AG04449 (cell line): ENCODE measurements at regions not wholly inside any gene's neighbourhood (a gene's known extent, or its start where the extent isn't known, plus 50 kb on each side); places are given as distances from the start of the nearest gene placed in this dataset.
"Not testable (repeated sequence)": the region's sequence is repeated elsewhere in the genome, so short reads cannot be mapped to it uniquely, and the experiment has no call there.

Experiments used
- CTCF ChIA-PET: fragments of 350-600 bp; formaldehyde crosslinking; extraction: SDS; loops from one replicate; lab custom pipeline; 2021; ENCODE audit warnings: antibody characterized with exemption; lab: Yijun Ruan, JAX
- POLR2A ChIA-PET: fragments of 400-600, 350-600 bp; formaldehyde crosslinking; extraction: SDS; loops from one replicate; lab custom pipeline; 2020; ENCODE audit warnings: antibody characterized with exemption, inconsistent platforms; lab: Yijun Ruan, JAX
- DNase-seq: peaks from one replicate; pipeline ENCODE4 v3.0.0-alpha.2; 2010; ENCODE audit warnings: low read depth, low spot score
- H3K4me3 ChIP-seq: 2 replicates; pipeline ENCODE4 v1.5.1; 2011; ENCODE audit warnings: low read depth, mild to moderate bottlenecking, control low read depth, low read length

GRCh38 chr3:75435794-75436400 is 228.2 kb upstream of the FRG2C start:
- POLR2A ChIA-PET, CTCF ChIA-PET, DNase-seq: not testable (repeated sequence)
- peak overlapping the region; percentile 62 for H3K4me3 ChIP-seq

GRCh38 chr3:75440986-75441385 is 223.1 kb upstream of the FRG2C start:
- DNase-seq, POLR2A ChIA-PET, H3K4me3 ChIP-seq, CTCF ChIA-PET: not testable (repeated sequence)

GRCh38 chr3:75444634-75445033 is 219.5 kb upstream of the FRG2C start:
- H3K4me3 ChIP-seq, CTCF ChIA-PET, DNase-seq, POLR2A ChIA-PET: not testable (repeated sequence)

- H3K4me3 ChIP-seq, CTCF ChIA-PET, POLR2A ChIA-PET, DNase-seq: not testable (repeated sequence)
Observed at GRCh38 chr3:75445234-75445633, 218.9 kb upstream of the FRG2C start.

- H3K4me3 ChIP-seq, DNase-seq, CTCF ChIA-PET, POLR2A ChIA-PET: not testable (repeated sequence)
Observed at GRCh38 chr3:75446948-75447347, 217.2 kb upstream of the FRG2C start.

- CTCF ChIA-PET, DNase-seq, H3K4me3 ChIP-seq, POLR2A ChIA-PET: not testable (repeated sequence)
Observed at GRCh38 chr3:75453328-75453727, 210.8 kb upstream of the FRG2C start.

GRCh38 chr3:75453839-75454238 is 210.3 kb upstream of the FRG2C start:
- H3K4me3 ChIP-seq, POLR2A ChIA-PET, DNase-seq, CTCF ChIA-PET: not testable (repeated sequence)

GRCh38 chr3:75474530-75474929 is 189.6 kb upstream of the FRG2C start:
- DNase-seq, POLR2A ChIA-PET, H3K4me3 ChIP-seq, CTCF ChIA-PET: not testable (repeated sequence)

- DNase-seq, H3K4me3 ChIP-seq, POLR2A ChIA-PET, CTCF ChIA-PET: not testable (repeated sequence)
Observed at GRCh38 chr3:75496600-75496999, 167.5 kb upstream of the FRG2C start.

- DNase-seq, CTCF ChIA-PET, H3K4me3 ChIP-seq, POLR2A ChIA-PET: not testable (repeated sequence)
Observed at GRCh38 chr3:75500357-75500756, 163.8 kb upstream of the FRG2C start.

- CTCF ChIA-PET, DNase-seq, H3K4me3 ChIP-seq, POLR2A ChIA-PET: not testable (repeated sequence)
Observed at GRCh38 chr3:75502171-75502570, 162.0 kb upstream of the FRG2C start.

- H3K4me3 ChIP-seq, CTCF ChIA-PET, POLR2A ChIA-PET, DNase-seq: not testable (repeated sequence)
Observed at GRCh38 chr3:75502769-75503756, 161.1 kb upstream of the FRG2C start.
